GM18861 (cell line): ENCODE measurements at regions not wholly inside any gene's neighbourhood (a gene's known extent, or its start where the extent isn't known, plus 50 kb on each side); places are given as distances from the start of the nearest gene placed in this dataset.
"Not testable (repeated sequence)": the region's sequence is repeated elsewhere in the genome, so short reads cannot be mapped to it uniquely, and the experiment has no call there.

Experiments used
- ATAC-seq: cut with Tn5 transposase; IDR thresholded peaks from one replicate; pipeline ENCODE4 v1.9.1; 2021; ENCODE audit not compliant: unreplicated experiment

GRCh38 chr2:216776066-216776850 lies 80.9 kb upstream of the IGFBP5 start:
- ATAC-seq = no peak

- ATAC-seq = no peak
These were observed 79.7 kb upstream of the IGFBP5 start for GRCh38 chr2:216775043-216775453.

GRCh38 chr2:216774620-216775019 lies 79.3 kb upstream of the IGFBP5 start:
- ATAC-seq = no peak

- ATAC-seq = no peak
These were observed 78.8 kb upstream of the IGFBP5 start for GRCh38 chr2:216774180-216774579.

GRCh38 chr2:216773072-216773471 lies 77.7 kb upstream of the IGFBP5 start:
- no peak for ATAC-seq

GRCh38 chr2:216770717-216771116 lies 75.4 kb upstream of the IGFBP5 start:
- no peak for ATAC-seq

GRCh38 chr2:216770050-216770449 lies 74.7 kb upstream of the IGFBP5 start:
- ATAC-seq = no peak

GRCh38 chr2:216769626-216770025 lies 74.3 kb upstream of the IGFBP5 start:
- ATAC-seq = no peak

- ATAC-seq = no peak
These were observed 73.6 kb upstream of the IGFBP5 start for GRCh38 chr2:216768908-216769411.

- ATAC-seq = no peak
These were observed 70.5 kb upstream of the IGFBP5 start for GRCh38 chr2:216765761-216766262.

GRCh38 chr2:216763396-216763795 lies 68.0 kb upstream of the IGFBP5 start:
- ATAC-seq = no peak

GRCh38 chr2:216761809-216762208 lies 66.5 kb upstream of the IGFBP5 start:
- ATAC-seq = no peak

GRCh38 chr2:216761133-216761532 lies 65.8 kb upstream of the IGFBP5 start:
- ATAC-seq = no peak

- ATAC-seq = no peak
These were observed 63.2 kb upstream of the IGFBP5 start for GRCh38 chr2:216758256-216759155.

GRCh38 chr2:216757532-216757931 lies 62.2 kb upstream of the IGFBP5 start:
- no peak for ATAC-seq

- no peak for ATAC-seq
These were observed 61.1 kb upstream of the IGFBP5 start for GRCh38 chr2:216756435-216756834.

GRCh38 chr2:216754812-216755211 lies 59.5 kb upstream of the IGFBP5 start:
- ATAC-seq = no peak

- no peak for ATAC-seq
These were observed 59.0 kb upstream of the IGFBP5 start for GRCh38 chr2:216754336-216754735.

- ATAC-seq = no peak
These were observed 57.6 kb upstream of the IGFBP5 start for GRCh38 chr2:216752855-216753505.

- ATAC-seq = not testable (repeated sequence)
These were observed 55.4 kb upstream of the IGFBP5 start for GRCh38 chr2:216750750-216751149.

GRCh38 chr2:216746268-216746667 lies 50.9 kb upstream of the IGFBP5 start:
- not testable (repeated sequence) for ATAC-seq
